Liver (tissue), 8 donors: ENCODE measurements at regions not wholly inside any gene's neighbourhood (a gene's known extent, or its start where the extent isn't known, plus 50 kb on each side); places are given as distances from the start of the nearest gene placed in this dataset.

ENCODE experiments used
- DNase-seq: peaks from one replicate; pipeline ENCODE4 v3.0.0-alpha.2; 2017; ENCODE audit warnings: low spot score
- H3K27ac ChIP-seq, 2 donors: one replicate each; pipeline ENCODE4 v1.7.0; 2013; ENCODE audit warnings: inconsistent platforms in 2 of 2, low read length in 2 of 2, control low read depth in 1 of 2, low read depth in 1 of 2, mild to moderate bottlenecking in 1 of 2
- H3K27me3 ChIP-seq, 4 donors: one replicate each; pipeline versions ENCODE4 v1.6.1 to v1.7.0; 2013; ENCODE audit warnings: low read length in 3 of 4, inconsistent platforms in 1 of 4, mild to moderate bottlenecking in 1 of 4, moderate library complexity in 1 of 4; ENCODE audit not compliant: control insufficient read depth in 4 of 4, insufficient read depth in 4 of 4
- H3K36me3 ChIP-seq, 4 donors: one replicate each; pipeline versions ENCODE4 v1.6.1 to v1.7.0; 2013; ENCODE audit warnings: low read length in 3 of 4, mild to moderate bottlenecking in 3 of 4, low read depth in 1 of 4, moderate library complexity in 1 of 4; ENCODE audit not compliant: control insufficient read depth in 4 of 4, insufficient read depth in 3 of 4
- H3K4me1 ChIP-seq, 4 donors: one replicate each; pipeline versions ENCODE4 v1.6.1 to v1.7.0; 2013; ENCODE audit warnings: low read length in 3 of 4, mild to moderate bottlenecking in 3 of 4, moderate library complexity in 1 of 4; ENCODE audit not compliant: control insufficient read depth in 4 of 4, insufficient read depth in 4 of 4
- H3K4me3 ChIP-seq, 3 donors: one replicate each; pipeline versions ENCODE4 v1.6.1 to v1.7.0; 2013; ENCODE audit warnings: low read length in 3 of 3, control low read depth in 1 of 3, low read depth in 1 of 3, mild to moderate bottlenecking in 1 of 3
- H3K9ac ChIP-seq, 2 donors: one replicate each; pipeline ENCODE4 v1.7.0; 2013; ENCODE audit warnings: low read length in 2 of 2, mild to moderate bottlenecking in 2 of 2, moderate library complexity in 2 of 2, control low read depth in 1 of 2, low read depth in 1 of 2
- H3K9me3 ChIP-seq, 4 donors: one replicate each; pipeline versions ENCODE4 v1.6.1 to v1.7.0; 2013; ENCODE audit warnings: low read length in 3 of 4; ENCODE audit not compliant: control insufficient read depth in 4 of 4
- EGR1 ChIP-seq, 2 donors: IDR thresholded peaks; 2 replicates each; pipeline ENCODE4 v1.6.1; 2016 to 2018; ENCODE audit warnings: antibody characterized with exemption in 2 of 2, low read depth in 2 of 2
- FOXA1 ChIP-seq: IDR thresholded peaks from 2 replicates; pipeline ENCODE4 v1.6.1; 2016; ENCODE audit warnings: antibody characterized with exemption
- GABPA ChIP-seq, 2 donors: IDR thresholded peaks in 1 of 2; conservative IDR thresholded peaks in 1 of 2; 2 replicates each; pipeline ENCODE4 v1.6.1; 2016; ENCODE audit warnings: antibody characterized with exemption in 2 of 2, mild to moderate bottlenecking in 1 of 2, moderate library complexity in 1 of 2
- HNF4A ChIP-seq, 2 donors: conservative IDR thresholded peaks; 2 replicates each; pipeline ENCODE4 v1.6.1; 2016; ENCODE audit warnings: antibody characterized with exemption in 2 of 2, mild to moderate bottlenecking in 2 of 2
- HNF4G ChIP-seq: IDR thresholded peaks from 2 replicates; pipeline ENCODE4 v1.6.1; 2016; ENCODE audit warnings: antibody characterized with exemption
- JUND ChIP-seq, 2 donors: IDR thresholded peaks; 2 replicates each; pipeline ENCODE4 v1.6.1; 2016; ENCODE audit warnings: antibody characterized with exemption in 2 of 2
- NR2F2 ChIP-seq: IDR thresholded peaks from 2 replicates; pipeline ENCODE4 v1.6.1; 2016; ENCODE audit warnings: antibody characterized with exemption
- RAD21 ChIP-seq, 2 donors: IDR thresholded peaks; 2 replicates each; pipeline ENCODE4 v1.6.1; 2016; ENCODE audit warnings: antibody characterized with exemption in 2 of 2, mild to moderate bottlenecking in 2 of 2
- RXRA ChIP-seq, 2 donors: IDR thresholded peaks; 2 replicates each; pipeline ENCODE4 v1.6.1; 2017 to 2018; ENCODE audit warnings: antibody characterized with exemption in 2 of 2, mild to moderate bottlenecking in 1 of 2
- TAF1 ChIP-seq: conservative IDR thresholded peaks from 2 replicates; pipeline ENCODE4 v1.6.1; 2016; ENCODE audit warnings: antibody characterized with exemption, mild to moderate bottlenecking
- YY1 ChIP-seq: IDR thresholded peaks from 2 replicates; pipeline ENCODE4 v1.6.1; 2016; ENCODE audit warnings: antibody characterized with exemption, mild to moderate bottlenecking
- WGBS: extraction: QIAGEN DNeasy Blood & Tissue Kit; methylation state at CpG from one replicate; pipeline ENCODE4 v1.1.7; 2013; 5-methylcytosine and 5-hydroxymethylcytosine counted together
- TF ChIP-seq, protein P1 (sequence below): fragments of 150-350 bp; IDR thresholded peaks from 2 replicates; pipeline ENCODE4 v1.5.1; 2017; ENCODE audit warnings: improper control_type of control experiment, low read depth, low read length; ENCODE audit not compliant: missing input control
- TF ChIP-seq, protein P2 (sequence below): IDR thresholded peaks from 2 replicates; pipeline ENCODE4 v1.6.1; 2016; ENCODE audit warnings: antibody characterized with exemption, mild to moderate bottlenecking
- TF ChIP-seq, protein P3 (sequence below): IDR thresholded peaks from 2 replicates; pipeline ENCODE4 v1.6.1; 2016; ENCODE audit warnings: antibody characterized with exemption
- TF ChIP-seq, protein P4 (sequence below): IDR thresholded peaks from 2 replicates; pipeline ENCODE4 v1.6.1; 2016; ENCODE audit warnings: antibody characterized with exemption
- TF ChIP-seq, protein P5 (sequence below): IDR thresholded peaks from 2 replicates; pipeline ENCODE4 v1.6.1; 2016; ENCODE audit warnings: antibody characterized with exemption
- donor health status: healthy.
- donor health status: healthy.
- donor health status: healthy.
- donor health status: healthy.
- donor health status: healthy.

DNA sequence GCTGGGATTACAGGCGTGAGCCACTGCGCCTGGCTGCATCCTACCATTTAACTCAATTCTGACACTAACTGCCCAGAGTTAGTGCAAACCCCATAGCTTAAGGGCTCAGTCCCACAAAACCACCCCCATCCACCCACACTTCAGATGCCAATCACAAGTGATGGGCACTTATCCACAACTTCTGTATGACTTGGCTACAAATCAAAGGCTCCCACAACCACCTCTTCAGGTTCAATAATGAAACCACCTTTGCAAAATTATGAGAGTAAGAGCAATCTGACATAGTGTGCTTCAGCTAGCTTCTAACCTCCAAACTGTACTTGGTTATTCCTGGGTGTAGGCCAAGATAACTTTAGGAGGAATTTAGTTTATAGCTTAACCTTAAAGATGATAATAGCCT is 51.3 kb upstream of the SLC35F5 start:
- H3K36me3 ChIP-seq, result no peaks in the 10 kb centered on the region
- H3K27me3 ChIP-seq, result no peaks in the 10 kb centered on the region
- no peak overlapping the region for H3K27ac ChIP-seq
- H3K4me1 ChIP-seq, result no peaks in the 10 kb centered on the region
- no peak overlapping the region for H3K4me3 ChIP-seq
- no peak overlapping the region for H3K9ac ChIP-seq
- H3K9me3 ChIP-seq, result peaks cover 0 to 2% (median 0%) of the 10 kb centered on the region in 4 donors
- no peak for DNase-seq
- TF ChIP-seq TAF1, result no peak
- no peak for TF ChIP-seq HNF4G
- TF ChIP-seq JUND (IDR thresholded peaks at IDR 0.05), result no peak
- no peak for TF ChIP-seq EGR1 (IDR thresholded peaks at IDR 0.05; ENCODE audit: low read depth in 2 of 2)
- TF ChIP-seq HNF4A (conservative IDR thresholded peaks at IDR 0.05), result no peak
- TF ChIP-seq, protein P1, sequence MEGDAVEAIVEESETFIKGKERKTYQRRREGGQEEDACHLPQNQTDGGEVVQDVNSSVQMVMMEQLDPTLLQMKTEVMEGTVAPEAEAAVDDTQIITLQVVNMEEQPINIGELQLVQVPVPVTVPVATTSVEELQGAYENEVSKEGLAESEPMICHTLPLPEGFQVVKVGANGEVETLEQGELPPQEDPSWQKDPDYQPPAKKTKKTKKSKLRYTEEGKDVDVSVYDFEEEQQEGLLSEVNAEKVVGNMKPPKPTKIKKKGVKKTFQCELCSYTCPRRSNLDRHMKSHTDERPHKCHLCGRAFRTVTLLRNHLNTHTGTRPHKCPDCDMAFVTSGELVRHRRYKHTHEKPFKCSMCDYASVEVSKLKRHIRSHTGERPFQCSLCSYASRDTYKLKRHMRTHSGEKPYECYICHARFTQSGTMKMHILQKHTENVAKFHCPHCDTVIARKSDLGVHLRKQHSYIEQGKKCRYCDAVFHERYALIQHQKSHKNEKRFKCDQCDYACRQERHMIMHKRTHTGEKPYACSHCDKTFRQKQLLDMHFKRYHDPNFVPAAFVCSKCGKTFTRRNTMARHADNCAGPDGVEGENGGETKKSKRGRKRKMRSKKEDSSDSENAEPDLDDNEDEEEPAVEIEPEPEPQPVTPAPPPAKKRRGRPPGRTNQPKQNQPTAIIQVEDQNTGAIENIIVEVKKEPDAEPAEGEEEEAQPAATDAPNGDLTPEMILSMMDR, result no peak
- no peak for TF ChIP-seq FOXA1
- TF ChIP-seq, protein P2, sequence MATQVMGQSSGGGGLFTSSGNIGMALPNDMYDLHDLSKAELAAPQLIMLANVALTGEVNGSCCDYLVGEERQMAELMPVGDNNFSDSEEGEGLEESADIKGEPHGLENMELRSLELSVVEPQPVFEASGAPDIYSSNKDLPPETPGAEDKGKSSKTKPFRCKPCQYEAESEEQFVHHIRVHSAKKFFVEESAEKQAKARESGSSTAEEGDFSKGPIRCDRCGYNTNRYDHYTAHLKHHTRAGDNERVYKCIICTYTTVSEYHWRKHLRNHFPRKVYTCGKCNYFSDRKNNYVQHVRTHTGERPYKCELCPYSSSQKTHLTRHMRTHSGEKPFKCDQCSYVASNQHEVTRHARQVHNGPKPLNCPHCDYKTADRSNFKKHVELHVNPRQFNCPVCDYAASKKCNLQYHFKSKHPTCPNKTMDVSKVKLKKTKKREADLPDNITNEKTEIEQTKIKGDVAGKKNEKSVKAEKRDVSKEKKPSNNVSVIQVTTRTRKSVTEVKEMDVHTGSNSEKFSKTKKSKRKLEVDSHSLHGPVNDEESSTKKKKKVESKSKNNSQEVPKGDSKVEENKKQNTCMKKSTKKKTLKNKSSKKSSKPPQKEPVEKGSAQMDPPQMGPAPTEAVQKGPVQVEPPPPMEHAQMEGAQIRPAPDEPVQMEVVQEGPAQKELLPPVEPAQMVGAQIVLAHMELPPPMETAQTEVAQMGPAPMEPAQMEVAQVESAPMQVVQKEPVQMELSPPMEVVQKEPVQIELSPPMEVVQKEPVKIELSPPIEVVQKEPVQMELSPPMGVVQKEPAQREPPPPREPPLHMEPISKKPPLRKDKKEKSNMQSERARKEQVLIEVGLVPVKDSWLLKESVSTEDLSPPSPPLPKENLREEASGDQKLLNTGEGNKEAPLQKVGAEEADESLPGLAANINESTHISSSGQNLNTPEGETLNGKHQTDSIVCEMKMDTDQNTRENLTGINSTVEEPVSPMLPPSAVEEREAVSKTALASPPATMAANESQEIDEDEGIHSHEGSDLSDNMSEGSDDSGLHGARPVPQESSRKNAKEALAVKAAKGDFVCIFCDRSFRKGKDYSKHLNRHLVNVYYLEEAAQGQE, result no peak
- TF ChIP-seq, protein P3, sequence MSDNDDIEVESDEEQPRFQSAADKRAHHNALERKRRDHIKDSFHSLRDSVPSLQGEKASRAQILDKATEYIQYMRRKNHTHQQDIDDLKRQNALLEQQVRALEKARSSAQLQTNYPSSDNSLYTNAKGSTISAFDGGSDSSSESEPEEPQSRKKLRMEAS, result no peak
- no peak for TF ChIP-seq NR2F2
- 95% methylated on average over 2 of the region's 2 CpGs for WGBS

DNA sequence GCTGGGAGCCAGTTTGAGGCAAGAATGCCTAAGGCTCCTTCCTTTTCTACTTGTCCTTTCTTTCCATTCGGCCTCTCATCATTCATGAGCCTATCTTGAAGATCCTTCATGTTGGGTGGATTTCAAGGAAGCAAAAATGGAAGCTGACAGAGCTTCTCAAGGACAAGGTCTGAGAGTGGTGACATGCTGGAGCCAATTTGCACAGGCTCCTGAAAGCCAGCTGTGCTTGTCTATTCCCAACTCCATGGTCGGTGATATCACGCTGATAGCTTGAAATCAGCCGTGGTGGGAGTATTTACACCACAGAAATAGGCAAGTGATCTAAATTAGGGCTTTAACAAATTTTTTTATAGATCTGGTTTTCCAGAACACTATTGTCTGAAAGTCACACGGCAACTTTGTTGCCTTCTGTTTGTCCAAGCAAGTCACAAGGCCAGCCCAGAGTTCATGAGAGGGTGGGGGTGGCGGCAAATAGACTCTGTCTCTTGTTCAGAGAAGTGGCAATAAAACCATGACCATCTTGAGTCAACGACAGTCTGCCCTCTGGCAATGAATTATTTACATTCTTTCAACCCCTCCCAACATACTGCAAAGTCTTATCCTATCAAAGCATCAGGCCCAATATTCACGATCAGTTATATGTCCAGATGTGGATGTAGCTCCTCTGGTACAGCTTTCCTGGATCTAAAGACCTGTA is 49.9 kb upstream of the SLC35F5 start:
- H3K36me3 ChIP-seq, result no peaks in the 10 kb centered on the region
- no peak for TF ChIP-seq GABPA (IDR thresholded peaks at IDR 0.05 in 1 of 2, conservative IDR thresholded peaks at IDR 0.05 in 1 of 2)
- TF ChIP-seq YY1, result no peak
- TF ChIP-seq, protein P2, result no peak
- TF ChIP-seq HNF4A (conservative IDR thresholded peaks at IDR 0.05), result no peak
- TF ChIP-seq TAF1, result no peak
- TF ChIP-seq, protein P3, result no peak
- no peak for TF ChIP-seq HNF4G
- TF ChIP-seq NR2F2, result no peak
- TF ChIP-seq, protein P4, sequence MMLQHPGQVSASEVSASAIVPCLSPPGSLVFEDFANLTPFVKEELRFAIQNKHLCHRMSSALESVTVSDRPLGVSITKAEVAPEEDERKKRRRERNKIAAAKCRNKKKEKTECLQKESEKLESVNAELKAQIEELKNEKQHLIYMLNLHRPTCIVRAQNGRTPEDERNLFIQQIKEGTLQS, result no peak
- TF ChIP-seq RAD21 (IDR thresholded peaks at IDR 0.05), result no peak
- TF ChIP-seq, protein P5, sequence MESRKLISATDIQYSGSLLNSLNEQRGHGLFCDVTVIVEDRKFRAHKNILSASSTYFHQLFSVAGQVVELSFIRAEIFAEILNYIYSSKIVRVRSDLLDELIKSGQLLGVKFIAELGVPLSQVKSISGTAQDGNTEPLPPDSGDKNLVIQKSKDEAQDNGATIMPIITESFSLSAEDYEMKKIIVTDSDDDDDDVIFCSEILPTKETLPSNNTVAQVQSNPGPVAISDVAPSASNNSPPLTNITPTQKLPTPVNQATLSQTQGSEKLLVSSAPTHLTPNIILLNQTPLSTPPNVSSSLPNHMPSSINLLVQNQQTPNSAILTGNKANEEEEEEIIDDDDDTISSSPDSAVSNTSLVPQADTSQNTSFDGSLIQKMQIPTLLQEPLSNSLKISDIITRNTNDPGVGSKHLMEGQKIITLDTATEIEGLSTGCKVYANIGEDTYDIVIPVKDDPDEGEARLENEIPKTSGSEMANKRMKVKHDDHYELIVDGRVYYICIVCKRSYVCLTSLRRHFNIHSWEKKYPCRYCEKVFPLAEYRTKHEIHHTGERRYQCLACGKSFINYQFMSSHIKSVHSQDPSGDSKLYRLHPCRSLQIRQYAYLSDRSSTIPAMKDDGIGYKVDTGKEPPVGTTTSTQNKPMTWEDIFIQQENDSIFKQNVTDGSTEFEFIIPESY, result no peak
- no peak for TF ChIP-seq FOXA1
- no peak for TF ChIP-seq EGR1 (IDR thresholded peaks at IDR 0.05; ENCODE audit: low read depth in 2 of 2)
- no peak for TF ChIP-seq JUND (IDR thresholded peaks at IDR 0.05)
- TF ChIP-seq RXRA (IDR thresholded peaks at IDR 0.05), result no peak
- H3K9ac ChIP-seq, result no peak overlapping the region
- DNase-seq, result no peak
- no peaks in the 10 kb centered on the region for H3K27me3 ChIP-seq
- H3K9me3 ChIP-seq, result peaks cover 0 to 2% (median 0%) of the 10 kb centered on the region in 4 donors
- H3K4me3 ChIP-seq, result no peak overlapping the region
- no peaks in the 10 kb centered on the region for H3K4me1 ChIP-seq
- H3K27ac ChIP-seq, result no peak overlapping the region
- WGBS, result 78% methylated on average over 8 of the region's 8 CpGs
